ENCODE measurements at regions not wholly inside any gene's neighbourhood (a gene's known extent, or its start where the extent isn't known, plus 50 kb on each side); places are given as distances from the start of the nearest gene placed in this dataset.
A peak's percentile ranks its signal among the peaks of the same experiment; 100 is the strongest.

- WGBS (ENCODE audit: insufficient coverage): 99% methylated on average over 5 of the region's 5 CpGs
- POLR2A ChIA-PET: no interaction called here
These were observed 282.4 kb upstream of the NEGR1 start for GRCh38 chr1:72564749-72565148.

GRCh38 chr1:72557446-72558049 lies 275.2 kb upstream of the NEGR1 start:
- no peaks in the 10 kb centered on the region for H3K27me3 ChIP-seq (replicated peaks in 2 of 5; ENCODE audit: control insufficient read depth in 4 of 5, insufficient read depth in 5 of 5, low read length in 4 of 5)
- no peaks in the 10 kb centered on the region for H3K36me3 ChIP-seq (ENCODE audit: control insufficient read depth in 4 of 4, insufficient read depth in 4 of 4, low read length in 3 of 4)
- no peak overlapping the region for H3K27ac ChIP-seq (ENCODE audit: insufficient read depth in 1 of 2, low read depth in 1 of 2, low read length in 2 of 2, poor library complexity in 1 of 2, severe bottlenecking in 2 of 2)
- CTCF ChIA-PET: interaction anchor here (0.7 to 1.2 kb wide), 3 partner anchors 27 to 274 kb away, joined by 3 to 4 read pairs (median 3); no protein-coding TSS in a partner anchor
- DNase-seq: peak in 2 of 3 donors; percentile 10 to 29
- H3K4me1 ChIP-seq (ENCODE audit: control extremely low read depth in 1 of 4, control insufficient read depth in 4 of 4, insufficient read depth in 4 of 4, low read length in 3 of 4): peaks cover 0 to 3% (median 0%) of the 10 kb centered on the region in 4 experiments
- WGBS (ENCODE audit: insufficient coverage): no CpG with 5 or more reads among the region's 1 CpG
- no peak overlapping the region for H3K4me3 ChIP-seq (ENCODE audit: control insufficient read depth in 1 of 7, extremely low read depth in 1 of 7, insufficient read depth in 4 of 7, low read depth in 2 of 7, low read length in 6 of 7)
- H3K9me3 ChIP-seq (ENCODE audit: control extremely low read depth in 1 of 5, control insufficient read depth in 4 of 5, insufficient read depth in 2 of 5, low read depth in 1 of 5, low read length in 4 of 5): no peaks in the 10 kb centered on the region
- POLR2A ChIA-PET: no interaction called here

More at GRCh38 chr1:72564749-72565148, 282.4 kb upstream of the NEGR1 start:
- CTCF ChIA-PET: no interaction called here
- no peaks in the 10 kb centered on the region for H3K4me1 ChIP-seq (ENCODE audit: control extremely low read depth in 1 of 4, control insufficient read depth in 4 of 4, insufficient read depth in 4 of 4, low read length in 3 of 4)
- H3K27me3 ChIP-seq (replicated peaks in 2 of 5; ENCODE audit: control insufficient read depth in 4 of 5, insufficient read depth in 5 of 5, low read length in 4 of 5): no peaks in the 10 kb centered on the region
- no peaks in the 10 kb centered on the region for H3K36me3 ChIP-seq (ENCODE audit: control insufficient read depth in 4 of 4, insufficient read depth in 4 of 4, low read length in 3 of 4)
- no peak overlapping the region for H3K27ac ChIP-seq (ENCODE audit: insufficient read depth in 1 of 2, low read depth in 1 of 2, low read length in 2 of 2, poor library complexity in 1 of 2, severe bottlenecking in 2 of 2)
- no peak overlapping the region for H3K4me3 ChIP-seq (ENCODE audit: control insufficient read depth in 1 of 7, extremely low read depth in 1 of 7, insufficient read depth in 4 of 7, low read depth in 2 of 7, low read length in 6 of 7)
- no peak for DNase-seq
- no peaks in the 10 kb centered on the region for H3K9me3 ChIP-seq (ENCODE audit: control extremely low read depth in 1 of 5, control insufficient read depth in 4 of 5, insufficient read depth in 2 of 5, low read depth in 1 of 5, low read length in 4 of 5)

- H3K36me3 ChIP-seq (ENCODE audit: control insufficient read depth in 4 of 4, insufficient read depth in 4 of 4, low read length in 3 of 4): no peaks in the 10 kb centered on the region
- POLR2A ChIA-PET: no interaction called here
- no peak overlapping the region for H3K4me3 ChIP-seq (ENCODE audit: control insufficient read depth in 1 of 7, extremely low read depth in 1 of 7, insufficient read depth in 4 of 7, low read depth in 2 of 7, low read length in 6 of 7)
- WGBS (ENCODE audit: insufficient coverage): no CpG with 5 or more reads among the region's 1 CpG
- no peak overlapping the region for H3K27ac ChIP-seq (ENCODE audit: insufficient read depth in 1 of 2, low read depth in 1 of 2, low read length in 2 of 2, poor library complexity in 1 of 2, severe bottlenecking in 2 of 2)
- no peaks in the 10 kb centered on the region for H3K27me3 ChIP-seq (replicated peaks in 2 of 5; ENCODE audit: control insufficient read depth in 4 of 5, insufficient read depth in 5 of 5, low read length in 4 of 5)
- no peak for DNase-seq
- no peaks in the 10 kb centered on the region for H3K9me3 ChIP-seq (ENCODE audit: control extremely low read depth in 1 of 5, control insufficient read depth in 4 of 5, insufficient read depth in 2 of 5, low read depth in 1 of 5, low read length in 4 of 5)
- CTCF ChIA-PET: interaction anchor here (1.6 kb wide), 1 partner anchor 24 kb away, joined by 3 read pairs; no protein-coding TSS in a partner anchor
- no peaks in the 10 kb centered on the region for H3K4me1 ChIP-seq (ENCODE audit: control extremely low read depth in 1 of 4, control insufficient read depth in 4 of 4, insufficient read depth in 4 of 4, low read length in 3 of 4)
These were observed 265.1 kb upstream of the NEGR1 start for GRCh38 chr1:72547412-72547811.

GRCh38 chr1:72540674-72541073 lies 258.3 kb upstream of the NEGR1 start:
- Histone ChIP-seq H3K27me3 (replicated peaks in 2 of 5; ENCODE audit: control insufficient read depth in 4 of 5, insufficient read depth in 5 of 5, low read length in 4 of 5) (no peaks in the 10 kb centered on the region), H3K27ac (ENCODE audit: insufficient read depth in 1 of 2, low read depth in 1 of 2, low read length in 2 of 2, poor library complexity in 1 of 2, severe bottlenecking in 2 of 2) (no peak overlapping the region), H3K9me3 (ENCODE audit: control extremely low read depth in 1 of 5, control insufficient read depth in 4 of 5, insufficient read depth in 2 of 5, low read depth in 1 of 5, low read length in 4 of 5) (no peaks in the 10 kb centered on the region), H3K36me3 (ENCODE audit: control insufficient read depth in 4 of 4, insufficient read depth in 4 of 4, low read length in 3 of 4) (no peaks in the 10 kb centered on the region), H3K4me3 (ENCODE audit: control insufficient read depth in 1 of 7, extremely low read depth in 1 of 7, insufficient read depth in 4 of 7, low read depth in 2 of 7, low read length in 6 of 7) (no peak overlapping the region), H3K4me1 (ENCODE audit: control extremely low read depth in 1 of 4, control insufficient read depth in 4 of 4, insufficient read depth in 4 of 4, low read length in 3 of 4) (no peaks in the 10 kb centered on the region)
- no peak for DNase-seq
- CTCF ChIA-PET: no interaction called here
- 100% methylated on average over 2 of the region's 4 CpGs for WGBS (ENCODE audit: insufficient coverage)
- POLR2A ChIA-PET: no interaction called here

DNA sequence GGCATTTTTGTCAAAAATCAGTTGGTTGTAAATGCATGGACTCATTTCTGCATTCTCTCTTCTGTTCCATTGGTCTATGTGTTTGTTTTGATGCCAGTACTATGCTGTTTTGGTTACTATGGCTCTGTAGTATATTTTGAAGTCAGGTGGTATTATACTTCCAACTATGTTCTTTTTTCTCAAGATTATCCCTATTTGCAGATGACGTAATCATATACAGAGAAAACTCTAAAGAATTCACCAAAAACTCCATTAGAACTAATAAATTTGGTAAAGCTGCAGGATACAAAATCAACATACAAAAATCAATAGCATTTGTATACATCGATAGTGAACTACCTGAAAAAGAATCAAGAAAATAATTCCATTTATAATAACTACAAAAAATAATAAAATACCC lies 253.1 kb upstream of the NEGR1 start:
- peaks cover 0 to 3% (median 0%) of the 10 kb centered on the region in 5 experiments for H3K9me3 ChIP-seq (ENCODE audit: control extremely low read depth in 1 of 5, control insufficient read depth in 4 of 5, insufficient read depth in 2 of 5, low read depth in 1 of 5, low read length in 4 of 5)

GRCh38 chr1:72530646-72531045 lies 248.3 kb upstream of the NEGR1 start:
- peaks cover 0 to 7% (median 0%) of the 10 kb centered on the region in 5 experiments for H3K9me3 ChIP-seq (ENCODE audit: control extremely low read depth in 1 of 5, control insufficient read depth in 4 of 5, insufficient read depth in 2 of 5, low read depth in 1 of 5, low read length in 4 of 5)
- H3K4me3 ChIP-seq (ENCODE audit: control insufficient read depth in 1 of 7, extremely low read depth in 1 of 7, insufficient read depth in 4 of 7, low read depth in 2 of 7, low read length in 6 of 7): no peak overlapping the region
- H3K27ac ChIP-seq (ENCODE audit: insufficient read depth in 1 of 2, low read depth in 1 of 2, low read length in 2 of 2, poor library complexity in 1 of 2, severe bottlenecking in 2 of 2): no peak overlapping the region
- CTCF ChIA-PET: interaction anchor here (1.0 kb wide), 1 partner anchor 27 kb away, joined by 3 read pairs; no protein-coding TSS in a partner anchor
- no peaks in the 10 kb centered on the region for H3K27me3 ChIP-seq (replicated peaks in 2 of 5; ENCODE audit: control insufficient read depth in 4 of 5, insufficient read depth in 5 of 5, low read length in 4 of 5)
- 100% methylated on average over 1 of the region's 1 CpG for WGBS (ENCODE audit: insufficient coverage)
- H3K36me3 ChIP-seq (ENCODE audit: control insufficient read depth in 4 of 4, insufficient read depth in 4 of 4, low read length in 3 of 4): no peaks in the 10 kb centered on the region
- POLR2A ChIA-PET: no interaction called here
- no peaks in the 10 kb centered on the region for H3K4me1 ChIP-seq (ENCODE audit: control extremely low read depth in 1 of 4, control insufficient read depth in 4 of 4, insufficient read depth in 4 of 4, low read length in 3 of 4)
- DNase-seq: no peak

More for the DNA sequence above, 253.1 kb upstream of the NEGR1 start:
- Histone ChIP-seq H3K36me3 (ENCODE audit: control insufficient read depth in 4 of 4, insufficient read depth in 4 of 4, low read length in 3 of 4) (no peaks in the 10 kb centered on the region), H3K27ac (ENCODE audit: insufficient read depth in 1 of 2, low read depth in 1 of 2, low read length in 2 of 2, poor library complexity in 1 of 2, severe bottlenecking in 2 of 2) (no peak overlapping the region), H3K4me1 (ENCODE audit: control extremely low read depth in 1 of 4, control insufficient read depth in 4 of 4, insufficient read depth in 4 of 4, low read length in 3 of 4) (no peaks in the 10 kb centered on the region), H3K27me3 (replicated peaks in 2 of 5; ENCODE audit: control insufficient read depth in 4 of 5, insufficient read depth in 5 of 5, low read length in 4 of 5) (no peaks in the 10 kb centered on the region), H3K4me3 (ENCODE audit: control insufficient read depth in 1 of 7, extremely low read depth in 1 of 7, insufficient read depth in 4 of 7, low read depth in 2 of 7, low read length in 6 of 7) (no peak overlapping the region)
- POLR2A ChIA-PET: no interaction called here
- no peak for DNase-seq
- CTCF ChIA-PET: no interaction called here
- WGBS (ENCODE audit: insufficient coverage): 100% methylated on average over 1 of the region's 2 CpGs

- Histone ChIP-seq H3K36me3 (ENCODE audit: control insufficient read depth in 4 of 4, insufficient read depth in 4 of 4, low read length in 3 of 4) (no peaks in the 10 kb centered on the region), H3K27ac (ENCODE audit: insufficient read depth in 1 of 2, low read depth in 1 of 2, low read length in 2 of 2, poor library complexity in 1 of 2, severe bottlenecking in 2 of 2) (no peak overlapping the region), H3K4me1 (ENCODE audit: control extremely low read depth in 1 of 4, control insufficient read depth in 4 of 4, insufficient read depth in 4 of 4, low read length in 3 of 4) (no peaks in the 10 kb centered on the region), H3K27me3 (replicated peaks in 2 of 5; ENCODE audit: control insufficient read depth in 4 of 5, insufficient read depth in 5 of 5, low read length in 4 of 5) (no peaks in the 10 kb centered on the region), H3K9me3 (ENCODE audit: control extremely low read depth in 1 of 5, control insufficient read depth in 4 of 5, insufficient read depth in 2 of 5, low read depth in 1 of 5, low read length in 4 of 5) (peaks cover 0 to 7% (median 0%) of the 10 kb centered on the region in 5 experiments), H3K4me3 (ENCODE audit: control insufficient read depth in 1 of 7, extremely low read depth in 1 of 7, insufficient read depth in 4 of 7, low read depth in 2 of 7, low read length in 6 of 7) (no peak overlapping the region)
- DNase-seq: no peak
- ChIA-PET POLR2A (no interaction called here), CTCF (no interaction called here)
- WGBS (ENCODE audit: insufficient coverage): 95% methylated on average over 3 of the region's 4 CpGs
These were observed 244.6 kb upstream of the NEGR1 start for GRCh38 chr1:72526926-72527325.
